HG03521 (cell line): ENCODE measurements at regions not wholly inside any gene's neighbourhood (a gene's known extent, or its start where the extent isn't known, plus 50 kb on each side); places are given as distances from the start of the nearest gene placed in this dataset.

Experiments
- ATAC-seq: cut with Tn5 transposase; IDR thresholded peaks from one replicate; pipeline ENCODE4 v1.9.1; 2021; ENCODE audit warnings: mild to moderate bottlenecking, moderate library complexity; ENCODE audit not compliant: unreplicated experiment

GRCh38 chr6:12420626-12421025 is 130.5 kb downstream of the EDN1 start:
- no peak for ATAC-seq

GRCh38 chr6:12421596-12421995 is 131.4 kb downstream of the EDN1 start:
- ATAC-seq: no peak

GRCh38 chr6:12422848-12423247 is 132.7 kb downstream of the EDN1 start:
- no peak for ATAC-seq

DNA sequence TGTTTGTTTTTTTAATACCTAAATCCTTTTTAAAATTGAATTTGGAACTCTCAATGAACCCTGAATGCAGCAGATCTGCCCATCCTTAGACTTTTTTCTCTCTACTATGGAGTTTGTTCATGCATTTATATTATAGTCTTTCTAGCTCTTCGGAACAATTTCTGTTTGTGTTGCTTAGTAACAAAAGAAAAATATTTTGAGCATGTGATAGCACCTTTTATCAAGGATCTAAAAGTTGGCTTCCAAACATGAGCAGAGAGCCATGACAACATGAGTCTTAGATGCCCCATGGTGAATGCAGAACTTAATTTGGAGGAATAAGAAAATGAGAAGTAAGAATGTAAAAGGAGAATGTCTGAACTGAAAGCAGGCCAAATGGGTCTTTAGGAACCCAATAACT is 133.7 kb downstream of the EDN1 start:
- no peak for ATAC-seq

- ATAC-seq: no peak
Observed at GRCh38 chr6:12426121-12426520, 136.0 kb downstream of the EDN1 start.

DNA sequence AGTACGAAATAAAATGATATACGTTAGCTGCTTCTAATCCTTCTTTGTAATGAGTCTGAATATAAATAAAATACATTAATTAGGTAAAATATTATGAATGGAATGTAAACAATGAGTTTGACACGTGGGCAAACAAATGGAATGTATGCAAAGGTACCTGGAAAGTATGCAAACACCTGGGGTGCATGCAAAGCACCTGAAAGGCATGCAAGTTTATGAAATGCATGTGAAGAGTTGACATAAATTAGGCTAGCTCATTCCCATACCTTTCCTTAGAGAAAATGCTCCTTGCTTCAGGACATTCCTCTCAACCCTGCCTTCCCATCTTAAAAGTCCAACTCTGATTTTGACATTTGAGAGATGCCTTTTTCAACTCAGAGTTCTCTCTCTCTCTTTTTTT is 140.9 kb downstream of the EDN1 start:
- no peak for ATAC-seq

DNA sequence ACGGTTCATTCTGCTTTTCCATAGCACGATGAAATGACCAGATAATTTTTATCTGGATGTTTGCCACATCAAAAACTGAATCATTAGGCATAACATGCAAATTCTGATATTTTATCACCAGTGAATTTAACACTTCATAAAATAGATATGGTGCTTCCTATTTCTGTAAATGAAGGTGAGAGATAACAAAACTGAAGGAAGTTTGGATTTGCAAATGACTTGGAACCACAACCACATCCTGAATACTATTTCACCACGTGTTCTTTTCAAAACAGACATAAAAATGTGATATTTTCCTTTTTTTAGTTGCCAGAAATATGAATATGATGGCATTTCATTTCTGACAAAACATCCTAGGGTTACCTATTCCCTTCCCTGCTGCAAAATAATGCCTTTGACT is 146.1 kb downstream of the EDN1 start:
- no peak for ATAC-seq

- ATAC-seq: no peak
Observed at GRCh38 chr6:12436683-12437082, 146.5 kb downstream of the EDN1 start.

DNA sequence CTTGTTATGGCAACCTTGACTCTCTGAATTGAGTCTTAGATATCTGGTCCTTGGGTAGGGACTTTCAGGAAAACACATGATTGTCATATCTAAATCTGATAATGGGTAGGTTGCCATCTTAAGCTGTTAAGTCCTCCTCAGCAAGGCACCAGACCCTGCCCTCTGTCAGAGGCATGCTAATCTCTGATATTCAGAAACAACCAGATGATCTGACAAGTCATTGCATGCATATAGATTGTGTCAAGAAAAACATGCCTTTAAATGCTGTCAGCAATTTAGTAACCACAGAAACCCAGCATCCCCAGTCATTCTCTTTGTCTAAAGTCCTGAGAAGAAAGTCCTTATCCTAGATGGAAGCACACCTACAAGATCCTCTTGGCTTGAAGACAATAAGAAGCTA is 149.1 kb downstream of the EDN1 start:
- no peak for ATAC-seq

GRCh38 chr6:12440981-12441380 is 150.8 kb downstream of the EDN1 start:
- ATAC-seq: no peak

DNA sequence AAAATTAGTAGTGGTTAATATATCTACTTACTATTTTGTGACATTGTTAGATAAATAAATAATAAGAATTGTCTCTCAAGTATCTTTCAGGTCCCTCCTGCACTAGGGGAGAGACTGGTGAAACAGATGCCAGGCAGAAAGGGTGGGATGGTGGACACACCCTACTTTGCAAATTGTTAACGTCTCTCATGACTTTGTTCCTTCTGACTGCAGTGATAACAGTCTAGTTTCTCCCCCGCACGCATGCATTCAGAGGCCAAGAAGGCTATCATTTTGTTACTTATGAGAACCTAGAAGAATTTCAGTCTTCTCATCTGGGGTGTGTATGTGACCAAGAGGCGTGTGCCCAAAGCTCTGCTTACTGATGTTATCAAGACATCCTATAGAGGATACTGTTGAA is 152.3 kb downstream of the EDN1 start:
- ATAC-seq: no peak

DNA sequence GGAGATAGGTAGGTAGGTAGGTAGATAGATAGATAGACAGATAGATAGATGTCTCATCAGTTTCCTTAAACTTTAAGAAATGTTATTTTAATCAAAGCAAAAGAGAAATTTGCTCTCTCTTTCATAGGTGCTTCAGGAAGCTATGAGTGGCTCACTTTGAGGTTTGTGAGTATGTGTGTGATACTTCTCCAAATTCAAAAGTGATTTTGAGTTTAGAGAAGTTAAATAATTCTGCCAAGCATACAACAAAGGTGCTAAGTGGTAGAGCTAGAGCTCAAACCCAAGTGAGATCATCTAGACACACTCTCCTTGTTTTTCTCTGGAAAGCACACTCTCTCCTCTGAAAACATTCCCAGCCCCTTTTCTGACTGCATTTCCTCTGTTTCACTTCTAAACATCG is 156.2 kb downstream of the EDN1 start:
- no peak for ATAC-seq

- no peak for ATAC-seq
Observed at GRCh38 chr6:12449447-12449846, 159.3 kb downstream of the EDN1 start.

GRCh38 chr6:12450467-12450866 is 160.3 kb downstream of the EDN1 start:
- ATAC-seq: no peak

DNA sequence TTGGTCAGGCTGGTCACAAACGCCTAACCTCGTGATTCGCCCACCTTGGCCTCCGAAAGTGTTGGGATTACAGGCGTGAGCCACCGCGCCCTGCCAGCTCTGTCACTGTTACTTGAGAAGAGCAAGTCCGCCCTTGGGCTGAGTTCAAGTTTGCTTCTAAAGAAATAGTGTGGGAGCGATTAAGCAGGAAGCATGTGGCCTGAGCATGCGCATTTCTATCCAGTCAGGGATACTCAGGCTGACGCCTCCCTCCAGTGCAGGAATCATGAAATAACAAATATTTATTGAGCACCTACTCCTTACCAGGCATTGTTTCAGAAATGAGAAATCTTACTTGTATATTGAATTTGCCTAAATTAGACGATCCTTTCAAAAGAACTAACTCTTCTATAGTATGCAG is 166.2 kb downstream of the EDN1 start:
- no peak for ATAC-seq

GRCh38 chr6:12457094-12457493 is 166.9 kb downstream of the EDN1 start:
- ATAC-seq: no peak

DNA sequence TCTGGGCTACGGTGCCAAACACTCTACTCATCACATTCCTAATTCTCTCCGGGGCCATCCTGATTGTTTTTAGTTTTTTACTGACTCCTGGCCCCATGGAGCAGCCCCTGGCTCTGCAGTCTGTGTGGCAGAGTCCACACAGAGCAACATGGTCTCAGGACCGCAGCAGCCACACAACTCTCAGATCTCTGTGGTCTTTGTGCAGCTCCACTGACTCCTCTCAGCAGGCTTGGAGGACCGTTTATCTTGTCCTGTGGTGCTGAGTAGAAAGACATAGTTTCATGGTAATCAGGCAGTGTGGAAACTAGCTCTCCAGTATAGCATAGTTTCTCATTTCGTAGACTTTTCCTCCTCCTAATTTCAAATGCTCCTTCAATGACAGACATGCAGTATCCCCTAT is 168.4 kb downstream of the EDN1 start:
- no peak for ATAC-seq

DNA sequence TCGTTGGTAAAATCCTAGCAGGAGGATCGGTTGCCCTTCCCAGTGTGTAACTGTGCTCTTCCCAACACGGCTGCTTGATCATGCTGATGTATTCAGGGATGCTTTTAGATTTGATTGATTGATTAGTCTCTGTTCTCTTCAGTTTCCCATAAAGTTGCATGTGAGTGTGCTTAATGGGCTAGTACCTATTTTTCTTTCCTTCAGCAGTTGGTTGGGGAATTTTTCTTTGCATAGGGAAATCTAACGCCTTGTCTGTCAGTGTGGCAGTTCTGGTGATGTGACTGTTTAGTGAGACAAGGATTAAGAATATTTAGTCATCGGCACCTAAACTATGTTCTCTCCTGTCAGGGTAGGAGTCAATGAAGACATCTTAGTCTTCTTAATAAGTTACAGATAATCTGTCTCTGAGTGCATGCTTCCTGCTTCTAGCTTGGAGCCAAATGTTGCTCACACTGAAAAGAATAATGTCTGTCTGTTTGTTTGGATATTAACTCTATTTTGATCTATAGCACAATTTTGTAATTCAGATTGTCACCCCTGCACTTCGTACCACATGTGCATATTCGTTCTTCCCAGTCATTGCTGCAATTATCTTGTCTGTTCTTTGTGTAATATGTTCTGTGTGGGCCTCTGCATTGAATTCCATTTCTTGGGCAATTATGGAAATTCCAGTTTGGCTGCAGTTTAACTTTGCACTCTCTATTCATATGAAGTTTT is 169.9 kb downstream of the EDN1 start:
- ATAC-seq: no peak

DNA sequence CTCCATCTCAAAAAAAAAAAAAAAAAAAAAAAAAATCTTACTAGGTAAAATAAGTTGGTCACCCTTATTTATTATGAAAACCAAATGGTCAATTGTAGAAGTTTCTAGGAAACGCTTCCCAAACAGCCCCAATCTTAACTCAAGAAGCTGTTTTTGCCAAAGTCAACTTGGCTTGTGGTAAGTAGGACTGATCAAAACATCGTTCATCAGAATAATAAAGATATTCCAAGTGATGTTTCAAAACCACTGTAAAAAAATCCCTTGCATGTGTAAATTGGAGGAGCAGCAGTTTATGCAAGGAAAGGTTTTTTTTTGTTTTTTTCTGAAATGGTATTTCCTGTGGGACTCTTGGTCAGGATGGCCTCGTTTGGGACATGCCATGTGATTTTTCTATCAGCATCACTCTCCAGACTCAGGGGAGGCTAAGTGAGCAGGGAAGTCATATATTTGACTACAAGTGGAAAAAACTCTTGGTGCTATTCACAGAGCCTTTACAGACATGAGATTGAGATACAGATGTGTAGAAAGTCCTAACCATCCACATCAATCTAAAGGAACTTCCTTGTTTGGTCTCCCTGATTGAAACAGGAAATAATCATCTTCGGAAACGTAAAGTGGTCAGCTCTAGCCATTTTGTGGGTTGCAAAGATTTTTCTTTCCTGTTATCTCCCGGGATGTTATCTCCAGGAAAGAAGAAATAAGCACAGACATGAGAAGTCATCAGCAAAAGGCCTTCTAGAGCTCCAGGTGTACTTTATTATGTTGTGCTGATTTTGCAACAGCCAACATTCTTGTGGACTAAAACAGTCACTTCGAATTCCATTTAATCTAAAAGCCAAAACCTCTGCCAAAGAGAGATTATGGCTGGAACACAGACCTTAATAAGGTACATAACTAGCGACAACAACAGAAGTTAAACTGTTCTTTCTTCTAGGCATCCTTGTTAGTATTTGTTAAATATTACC is 177.8 kb downstream of the EDN1 start:
- no peak for ATAC-seq

- no peak for ATAC-seq
Observed at GRCh38 chr6:12472601-12473038, 182.5 kb downstream of the EDN1 start.

GRCh38 chr6:12473494-12473893 is 183.3 kb downstream of the EDN1 start:
- ATAC-seq: no peak
